Skeletal muscle satellite cell (primary cell): ENCODE measurements at regions not wholly inside any gene's neighbourhood (a gene's known extent, or its start where the extent isn't known, plus 50 kb on each side); places are given as distances from the start of the nearest gene placed in this dataset.

ENCODE experiments used
- H3K27me3 ChIP-seq: 2 replicates; pipeline ENCODE4 v1.7.0; 2013; ENCODE audit warnings: low read length; ENCODE audit not compliant: control insufficient read depth, insufficient read depth
- H3K36me3 ChIP-seq: 2 replicates; pipeline ENCODE4 v1.7.0; 2013; ENCODE audit warnings: mild to moderate bottlenecking, control low read depth, low read length; ENCODE audit not compliant: insufficient read depth
- H3K4me1 ChIP-seq: 2 replicates; pipeline ENCODE4 v1.7.0; 2013; ENCODE audit warnings: low read length; ENCODE audit not compliant: control insufficient read depth, insufficient read depth
- H3K4me2 ChIP-seq: 2 replicates; pipeline ENCODE4 v1.7.0; 2013; ENCODE audit warnings: mild to moderate bottlenecking, low read length
- H3K4me3 ChIP-seq: 2 replicates; pipeline ENCODE4 v1.7.0; 2013; ENCODE audit warnings: low read length
- H3K9ac ChIP-seq: 2 replicates; pipeline ENCODE4 v1.7.0; 2013; ENCODE audit warnings: mild to moderate bottlenecking, low read depth, low read length, moderate library complexity
- H3K9me3 ChIP-seq: replicated peaks from 2 replicates; pipeline ENCODE4 v1.7.0; 2013; ENCODE audit warnings: mild to moderate bottlenecking, control low read depth, low read length

GRCh38 chr1:81695741-81696140 is 105.0 kb upstream of the ADGRL2 start:
- peaks cover 4% of the 10 kb centered on the region for H3K4me1 ChIP-seq
- no peak overlapping the region for H3K4me2 ChIP-seq
- no peak overlapping the region for H3K4me3 ChIP-seq
- H3K9ac ChIP-seq, result no peak overlapping the region
- H3K27me3 ChIP-seq, result no peaks in the 10 kb centered on the region
- H3K36me3 ChIP-seq, result no peaks in the 10 kb centered on the region
- H3K9me3 ChIP-seq, result no peaks in the 10 kb centered on the region

GRCh38 chr1:81693316-81693715 is 107.4 kb upstream of the ADGRL2 start:
- H3K27me3 ChIP-seq, result no peaks in the 10 kb centered on the region
- no peak overlapping the region for H3K4me2 ChIP-seq
- H3K4me1 ChIP-seq, result peaks cover 22% of the 10 kb centered on the region
- no peak overlapping the region for H3K9ac ChIP-seq
- no peaks in the 10 kb centered on the region for H3K36me3 ChIP-seq
- no peaks in the 10 kb centered on the region for H3K9me3 ChIP-seq
- H3K4me3 ChIP-seq, result no peak overlapping the region

GRCh38 chr1:81690676-81691453 is 109.9 kb upstream of the ADGRL2 start:
- no peak overlapping the region for H3K9ac ChIP-seq
- H3K27me3 ChIP-seq, result no peaks in the 10 kb centered on the region
- H3K4me1 ChIP-seq, result peaks cover 22% of the 10 kb centered on the region
- no peaks in the 10 kb centered on the region for H3K36me3 ChIP-seq
- H3K4me3 ChIP-seq, result no peak overlapping the region
- H3K4me2 ChIP-seq, result peak overlapping the region; percentile 8
- H3K9me3 ChIP-seq, result no peaks in the 10 kb centered on the region

GRCh38 chr1:81689531-81689941 is 111.2 kb upstream of the ADGRL2 start:
- Histone ChIP-seq H3K27me3 (no peaks in the 10 kb centered on the region), H3K9ac (peak overlapping the region; percentile 28), H3K36me3 (no peaks in the 10 kb centered on the region), H3K4me3 (no peak overlapping the region), H3K4me2 (peak overlapping the region; percentile 69), H3K4me1 (peaks cover 22% of the 10 kb centered on the region), H3K9me3 (no peaks in the 10 kb centered on the region)

- Histone ChIP-seq H3K4me3 (no peak overlapping the region), H3K9me3 (no peaks in the 10 kb centered on the region), H3K9ac (no peak overlapping the region), H3K27me3 (no peaks in the 10 kb centered on the region), H3K4me2 (no peak overlapping the region), H3K36me3 (no peaks in the 10 kb centered on the region), H3K4me1 (no peaks in the 10 kb centered on the region)
These were observed 118.2 kb upstream of the ADGRL2 start for GRCh38 chr1:81682490-81682889.

GRCh38 chr1:81681601-81682266 is 119.0 kb upstream of the ADGRL2 start:
- Histone ChIP-seq H3K9me3 (no peaks in the 10 kb centered on the region), H3K9ac (no peak overlapping the region), H3K4me1 (no peaks in the 10 kb centered on the region)

GRCh38 chr1:81681114-81681513 is 119.6 kb upstream of the ADGRL2 start:
- Histone ChIP-seq H3K4me3 (no peak overlapping the region), H3K36me3 (no peaks in the 10 kb centered on the region), H3K4me1 (no peaks in the 10 kb centered on the region), H3K4me2 (no peak overlapping the region), H3K27me3 (no peaks in the 10 kb centered on the region), H3K9me3 (no peaks in the 10 kb centered on the region), H3K9ac (no peak overlapping the region)

More at GRCh38 chr1:81681601-81682266, 119.0 kb upstream of the ADGRL2 start:
- no peak overlapping the region for H3K4me3 ChIP-seq
- H3K4me2 ChIP-seq, result peak overlapping the region; percentile 12
- H3K27me3 ChIP-seq, result no peaks in the 10 kb centered on the region
- no peaks in the 10 kb centered on the region for H3K36me3 ChIP-seq

GRCh38 chr1:81679942-81680341 is 120.8 kb upstream of the ADGRL2 start:
- Histone ChIP-seq H3K36me3 (no peaks in the 10 kb centered on the region), H3K27me3 (no peaks in the 10 kb centered on the region), H3K9ac (no peak overlapping the region), H3K4me1 (no peaks in the 10 kb centered on the region), H3K9me3 (no peaks in the 10 kb centered on the region), H3K4me3 (no peak overlapping the region), H3K4me2 (no peak overlapping the region)

GRCh38 chr1:81678779-81679178 is 122.0 kb upstream of the ADGRL2 start:
- Histone ChIP-seq H3K27me3 (no peaks in the 10 kb centered on the region), H3K4me3 (no peak overlapping the region), H3K4me2 (no peak overlapping the region), H3K9ac (no peak overlapping the region), H3K9me3 (no peaks in the 10 kb centered on the region), H3K36me3 (no peaks in the 10 kb centered on the region), H3K4me1 (no peaks in the 10 kb centered on the region)

GRCh38 chr1:81672766-81673165 is 128.0 kb upstream of the ADGRL2 start:
- Histone ChIP-seq H3K9ac (no peak overlapping the region), H3K4me1 (peaks cover 2% of the 10 kb centered on the region), H3K4me3 (no peak overlapping the region), H3K27me3 (no peaks in the 10 kb centered on the region), H3K4me2 (no peak overlapping the region), H3K36me3 (no peaks in the 10 kb centered on the region), H3K9me3 (no peaks in the 10 kb centered on the region)

GRCh38 chr1:81671038-81671437 is 129.7 kb upstream of the ADGRL2 start:
- no peaks in the 10 kb centered on the region for H3K9me3 ChIP-seq
- no peaks in the 10 kb centered on the region for H3K27me3 ChIP-seq
- no peaks in the 10 kb centered on the region for H3K36me3 ChIP-seq
- H3K9ac ChIP-seq, result no peak overlapping the region
- no peak overlapping the region for H3K4me3 ChIP-seq
- peaks cover 2% of the 10 kb centered on the region for H3K4me1 ChIP-seq
- H3K4me2 ChIP-seq, result no peak overlapping the region

GRCh38 chr1:81670286-81670685 is 130.4 kb upstream of the ADGRL2 start:
- Histone ChIP-seq H3K4me2 (no peak overlapping the region), H3K9me3 (no peaks in the 10 kb centered on the region)

More at GRCh38 chr1:81670286-81670685, 130.4 kb upstream of the ADGRL2 start:
- Histone ChIP-seq H3K4me3 (no peak overlapping the region), H3K27me3 (no peaks in the 10 kb centered on the region), H3K9ac (no peak overlapping the region), H3K4me1 (peaks cover 2% of the 10 kb centered on the region), H3K36me3 (no peaks in the 10 kb centered on the region)
